ENCODE measurements at regions not wholly inside any gene's neighbourhood (a gene's known extent, or its start where the extent isn't known, plus 50 kb on each side); places are given as distances from the start of the nearest gene placed in this dataset.

DNA sequence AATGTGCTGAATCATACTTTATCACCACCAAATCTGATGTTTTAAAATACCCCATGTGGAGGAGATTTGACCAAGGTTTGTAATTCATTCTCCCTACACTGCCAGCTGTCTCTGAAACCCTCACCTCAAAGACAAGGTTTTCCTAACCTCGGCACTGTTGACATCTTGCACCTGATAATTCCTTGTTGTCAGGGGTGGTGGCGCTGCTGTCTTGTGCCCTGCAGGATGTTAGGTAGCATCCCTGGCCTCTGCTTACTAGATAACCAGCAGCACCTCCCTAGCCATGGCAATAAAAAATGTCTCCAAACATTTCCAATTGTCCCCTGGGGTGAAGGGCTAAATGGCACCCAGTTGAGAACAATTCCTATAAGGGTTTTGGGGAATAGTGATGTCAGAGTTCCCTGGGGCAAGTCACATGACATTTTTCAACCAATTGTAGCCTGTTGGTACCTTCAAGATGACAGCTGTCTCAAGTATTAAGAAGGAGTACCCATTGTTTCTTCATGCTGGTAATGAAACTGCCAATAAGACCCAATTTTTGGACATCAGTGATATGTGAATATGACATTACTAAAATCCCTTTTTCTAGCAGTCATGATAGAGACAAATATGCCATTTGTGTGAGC, 160.6 kb upstream of the PLCXD3 start:
- H3K4me3 ChIP-seq (ENCODE audit: low read depth, low read length): no peak overlapping the region
- TF ChIP-seq CTCF (IDR thresholded peaks at IDR 0.05; ENCODE audit: low read depth, low read length): no peak

DNA sequence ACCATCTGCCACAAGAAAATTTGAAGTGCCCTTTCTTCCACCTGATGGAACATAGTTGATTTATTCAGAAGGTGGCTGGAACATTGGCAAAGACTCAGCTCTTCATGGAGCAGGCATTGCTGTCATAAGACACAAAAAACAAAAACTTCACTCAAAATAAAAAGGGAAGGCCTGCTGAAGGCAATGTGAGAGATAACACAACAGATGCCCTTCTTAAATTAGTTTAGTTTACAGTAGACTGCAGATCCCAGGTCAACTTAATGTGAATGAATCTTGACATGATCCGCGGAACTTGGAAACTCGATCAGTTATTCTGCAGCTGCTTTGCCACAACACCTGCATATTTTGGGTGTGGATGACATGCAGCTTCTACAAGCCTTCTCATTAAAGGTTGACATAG, 159.8 kb upstream of the PLCXD3 start:
- no peak for TF ChIP-seq CTCF (IDR thresholded peaks at IDR 0.05; ENCODE audit: low read depth, low read length)
- H3K4me3 ChIP-seq (ENCODE audit: low read depth, low read length): no peak overlapping the region

DNA sequence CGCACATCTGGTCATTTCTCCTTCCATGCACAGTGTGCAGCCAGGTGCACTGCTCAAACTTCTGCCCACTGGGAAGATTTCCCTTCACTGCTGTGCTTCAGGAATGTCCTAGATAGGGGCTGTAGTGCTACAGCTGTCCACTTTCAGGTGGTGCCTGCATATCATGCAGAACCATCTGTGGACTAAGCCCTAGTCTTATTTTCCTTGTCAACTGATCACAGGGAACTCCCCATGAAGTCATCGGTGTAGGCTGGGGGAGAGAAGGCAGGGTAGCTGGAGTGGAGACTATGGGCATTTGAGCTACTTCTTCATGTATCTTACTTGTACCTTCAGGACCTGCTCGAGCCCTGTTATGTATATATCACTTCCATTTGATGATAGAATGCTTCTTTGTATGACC, 150.9 kb upstream of the PLCXD3 start:
- H3K4me3 ChIP-seq (ENCODE audit: low read depth, low read length): no peak overlapping the region
- no peak for TF ChIP-seq CTCF (IDR thresholded peaks at IDR 0.05; ENCODE audit: low read depth, low read length)

DNA sequence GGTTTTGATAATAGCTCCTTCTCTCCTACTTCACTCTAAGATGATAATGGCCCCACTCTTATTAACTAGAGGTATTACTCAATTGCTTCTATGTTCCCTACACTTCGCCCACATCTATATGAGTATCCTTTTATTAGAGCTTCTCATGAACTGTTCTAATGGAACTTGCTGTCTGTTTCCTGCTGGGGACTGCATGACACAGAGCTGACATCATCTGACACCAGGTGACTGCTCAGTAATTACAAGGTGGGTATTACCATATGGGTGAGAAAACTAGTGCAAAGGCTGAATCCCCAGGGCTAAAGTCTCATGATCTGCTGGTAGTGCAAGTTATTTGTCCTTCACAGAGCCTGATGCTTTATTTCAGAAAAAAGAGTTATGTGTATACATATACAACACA, 146.2 kb upstream of the PLCXD3 start:
- TF ChIP-seq CTCF (IDR thresholded peaks at IDR 0.05; ENCODE audit: low read depth, low read length): no peak
- no peak overlapping the region for H3K4me3 ChIP-seq (ENCODE audit: low read depth, low read length)

- TF ChIP-seq CTCF (IDR thresholded peaks at IDR 0.05; ENCODE audit: low read depth, low read length): no peak
Measured at GRCh38 chr5:41650131-41650530, 139.7 kb upstream of the PLCXD3 start.

DNA sequence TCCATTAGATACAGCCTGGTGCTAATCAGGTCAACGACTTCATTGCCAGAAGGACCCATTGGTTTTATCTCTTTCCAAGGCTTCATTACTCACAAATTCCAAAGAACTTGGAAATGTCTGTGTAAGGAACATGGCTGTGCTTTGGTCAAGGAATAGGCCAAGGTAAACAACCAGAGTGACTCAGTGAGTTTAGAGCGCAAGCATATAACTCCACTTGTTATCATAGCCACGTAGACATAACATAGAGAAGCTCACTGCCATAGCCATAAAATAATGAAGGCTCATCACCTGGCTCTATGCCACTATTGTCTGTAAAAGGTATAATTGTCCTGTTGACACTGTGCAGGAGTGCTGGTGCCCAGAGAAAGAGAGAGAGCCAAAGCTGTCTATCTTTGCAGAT, 139.3 kb upstream of the PLCXD3 start:
- no peak for TF ChIP-seq CTCF (IDR thresholded peaks at IDR 0.05; ENCODE audit: low read depth, low read length)
- no peak overlapping the region for H3K4me3 ChIP-seq (ENCODE audit: low read depth, low read length)

More at GRCh38 chr5:41650131-41650530, 139.7 kb upstream of the PLCXD3 start:
- no peak overlapping the region for H3K4me3 ChIP-seq (ENCODE audit: low read depth, low read length)

- no peak for TF ChIP-seq CTCF (IDR thresholded peaks at IDR 0.05; ENCODE audit: low read depth, low read length)
- H3K4me3 ChIP-seq (ENCODE audit: low read depth, low read length): no peak overlapping the region
Measured at GRCh38 chr5:41648996-41649395, 138.6 kb upstream of the PLCXD3 start.

Data from WI38 (cell line).